ENCODE measurements at regions not wholly inside any gene's neighbourhood (a gene's known extent, or its start where the extent isn't known, plus 50 kb on each side); places are given as distances from the start of the nearest gene placed in this dataset.

- TF ChIP-seq CTCF (IDR thresholded peaks at IDR 0.05; ENCODE audit: insufficient read depth, low read length) (no peak), GABPA (IDR thresholded peaks at IDR 0.05; ENCODE audit: low read depth) (no peak)
These were observed 145.7 kb upstream of the ARRDC3 start for GRCh38 chr5:91528831-91529230.

Data from HL-60 (cell line).